DMS53 (cell line): ENCODE measurements at regions not wholly inside any gene's neighbourhood (a gene's known extent, or its start where the extent isn't known, plus 50 kb on each side); places are given as distances from the start of the nearest gene placed in this dataset.
"Not testable (repeated sequence)": the region's sequence is repeated elsewhere in the genome, so short reads cannot be mapped to it uniquely, and the experiment has no call there.

Experiments
- DNase-seq: peaks from one replicate; lab custom pipeline; 2025; lab: John Stamatoyannopoulos, UW

- DNase-seq = no peak
Observed at GRCh38 chr4:54852054-54852453, 194.3 kb downstream of the KIT start.

- peak; percentile 16 for DNase-seq
Observed at GRCh38 chr4:54844911-54845310, 187.2 kb downstream of the KIT start.

GRCh38 chr4:54843946-54844345 lies 186.2 kb downstream of the KIT start:
- no peak for DNase-seq

GRCh38 chr4:54843106-54843505 lies 185.3 kb downstream of the KIT start:
- no peak for DNase-seq

GRCh38 chr4:54842656-54843055 lies 184.9 kb downstream of the KIT start:
- no peak for DNase-seq

GRCh38 chr4:54842226-54842625 lies 184.5 kb downstream of the KIT start:
- no peak for DNase-seq

GRCh38 chr4:54840992-54841768 lies 183.4 kb downstream of the KIT start:
- DNase-seq = peak; percentile 50

- DNase-seq = no peak
Observed at GRCh38 chr4:54840430-54840829, 182.7 kb downstream of the KIT start.

- DNase-seq = no peak
Observed at GRCh38 chr4:54838301-54838700, 180.5 kb downstream of the KIT start.

GRCh38 chr4:54837576-54838140 lies 179.9 kb downstream of the KIT start:
- DNase-seq = no peak

GRCh38 chr4:54828361-54828760 lies 170.6 kb downstream of the KIT start:
- not testable (repeated sequence) for DNase-seq

GRCh38 chr4:54823616-54824015 lies 165.9 kb downstream of the KIT start:
- DNase-seq = no peak

- no peak for DNase-seq
Observed at GRCh38 chr4:54819034-54819433, 161.3 kb downstream of the KIT start.

GRCh38 chr4:54818481-54818880 lies 160.7 kb downstream of the KIT start:
- no peak for DNase-seq

GRCh38 chr4:54813674-54814073 lies 155.9 kb downstream of the KIT start:
- no peak for DNase-seq

GRCh38 chr4:54806351-54806750 lies 148.6 kb downstream of the KIT start:
- DNase-seq = no peak

- peak; percentile 19 for DNase-seq
Observed at GRCh38 chr4:54802336-54802735, 144.6 kb downstream of the KIT start.

- peak; percentile 59 for DNase-seq
Observed at GRCh38 chr4:54800831-54801530, 143.2 kb downstream of the KIT start.

- DNase-seq = no peak
Observed at GRCh38 chr4:54794579-54794978, 136.8 kb downstream of the KIT start.

- no peak for DNase-seq
Observed at GRCh38 chr4:54793856-54794422, 136.2 kb downstream of the KIT start.
